ENCODE measurements at regions not wholly inside any gene's neighbourhood (a gene's known extent, or its start where the extent isn't known, plus 50 kb on each side); places are given as distances from the start of the nearest gene placed in this dataset.

DNA sequence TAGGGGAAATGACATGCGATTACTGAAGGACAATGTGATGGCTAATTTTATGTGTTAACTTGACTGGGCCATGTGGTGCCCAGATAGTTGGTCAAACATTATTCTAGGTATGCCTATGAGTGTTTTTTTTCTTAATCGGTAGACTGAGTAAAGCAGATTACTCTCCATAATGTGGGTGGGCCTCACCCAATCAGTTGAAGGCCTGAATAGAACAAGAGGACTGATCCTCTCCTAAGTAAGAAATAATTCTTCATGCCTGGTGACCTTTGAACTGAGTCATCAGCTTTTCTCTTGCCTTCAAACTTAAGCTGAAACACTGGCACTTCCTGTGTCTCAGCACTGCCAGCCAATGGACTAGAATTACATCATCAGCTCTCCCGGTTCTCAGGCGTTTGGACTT is 164.0 kb upstream of the FGF13 start:
- Histone ChIP-seq H3K18ac (ENCODE audit: extremely low read depth, low read length) (no peak overlapping the region), H4K5ac (ENCODE audit: insufficient read length, low read depth, low read length) (no peak overlapping the region), H2AFZ (ENCODE audit: low read length) (no peak overlapping the region), H2BK15ac (ENCODE audit: low read length) (no peak overlapping the region), H2BK12ac (ENCODE audit: low read depth, low read length) (no peak overlapping the region), H3K79me2 (ENCODE audit: control insufficient read depth in 1 of 2, insufficient read depth in 2 of 2, low read length in 2 of 2) (no peaks in the 10 kb centered on the region), H3K27me3 (replicated peaks in 1 of 4; ENCODE audit: control insufficient read depth in 3 of 4, extremely low read depth in 1 of 4, insufficient read depth in 3 of 4, low read length in 3 of 4) (no peaks in the 10 kb centered on the region), H3K4ac (replicated peaks; ENCODE audit: insufficient read length, low read depth, low read length) (no peak overlapping the region), H3K14ac (ENCODE audit: insufficient read length) (no peak overlapping the region), H3K9me3 (ENCODE audit: insufficient read depth in 2 of 2, low read depth in 1 of 2, low read length in 1 of 2) (no peaks in the 10 kb centered on the region), H2AK5ac (ENCODE audit: low read depth, low read length) (no peak overlapping the region), H3K56ac (replicated peaks; ENCODE audit: insufficient read length, low read depth, low read length) (no peak overlapping the region), H3K27ac (ENCODE audit: low read depth, low read length) (no peak overlapping the region), H3K23me2 (ENCODE audit: low read depth, low read length) (no peaks in the 10 kb centered on the region), H3K23ac (ENCODE audit: insufficient read length) (no peak overlapping the region), H3K4me3 (ENCODE audit: extremely low read depth in 1 of 4, insufficient read depth in 2 of 4, low read depth in 3 of 4, low read length in 4 of 4) (no peak overlapping the region), H2BK5ac (ENCODE audit: low read depth, low read length) (no peak overlapping the region), H3K4me1 (replicated peaks in 1 of 4; ENCODE audit: control insufficient read depth in 3 of 4, insufficient read depth in 4 of 4, low read length in 3 of 4) (no peaks in the 10 kb centered on the region), H3K4me2 (ENCODE audit: insufficient read depth in 1 of 2, low read depth in 2 of 2, low read length in 2 of 2) (no peak overlapping the region), H2BK120ac (replicated peaks; ENCODE audit: low read depth, low read length) (no peak overlapping the region), H2BK20ac (ENCODE audit: low read length) (no peak overlapping the region), H4K20me1 (replicated peaks in 1 of 2; ENCODE audit: control insufficient read depth in 1 of 2, insufficient read depth in 2 of 2, low read length in 2 of 2) (no peaks in the 10 kb centered on the region), H3K36me3 (ENCODE audit: control insufficient read depth in 2 of 4, insufficient read depth in 4 of 4, low read length in 3 of 4) (no peaks in the 10 kb centered on the region), H3K9ac (replicated peaks in 1 of 4; ENCODE audit: extremely low read depth in 1 of 4, low read depth in 3 of 4, low read length in 3 of 4) (no peak overlapping the region), H3K79me1 (ENCODE audit: low read depth, low read length) (no peaks in the 10 kb centered on the region), H4K91ac (replicated peaks; ENCODE audit: insufficient read length, low read length) (no peak overlapping the region), H4K8ac (ENCODE audit: extremely low read depth, insufficient read depth, low read length) (no peak overlapping the region)
- TF ChIP-seq YY1 (IDR thresholded peaks at IDR 0.05; ENCODE audit: low read depth, low read length): no peak
- TF ChIP-seq ZNF274 (IDR thresholded peaks at IDR 0.05; ENCODE audit: borderline replicate concordance, extremely low read depth, low read length): no peak
- no peak for TF ChIP-seq CEBPB (IDR thresholded peaks at IDR 0.05; ENCODE audit: low read depth, low read length)
- TF ChIP-seq EP300 (IDR thresholded peaks at IDR 0.05; ENCODE audit: borderline replicate concordance in 1 of 2, low read depth in 2 of 2, low read length in 2 of 2): no peak
- no peak for TF ChIP-seq HDAC2 (IDR thresholded peaks at IDR 0.05; ENCODE audit: borderline replicate concordance in 1 of 2, low read depth in 2 of 2, low read length in 2 of 2)
- TF ChIP-seq SAP30 (IDR thresholded peaks at IDR 0.05; ENCODE audit: insufficient read depth, insufficient replicate concordance, low read length): no peak
- no peak for TF ChIP-seq GTF2F1 (IDR thresholded peaks at IDR 0.05; ENCODE audit: borderline replicate concordance, low read depth, low read length)
- TF ChIP-seq ATF3 (IDR thresholded peaks at IDR 0.05; ENCODE audit: insufficient read depth, low read depth, low read length): no peak
- no peak for TF ChIP-seq KDM4A (IDR thresholded peaks at IDR 0.05; ENCODE audit: low read depth, low read length, severe bottlenecking)
- WGBS, 2 experiments (ENCODE audit: extremely low coverage in 1 of 2, insufficient coverage in 1 of 2, insufficient read length in 1 of 2, insufficient replicate concordance in 2 of 2, low coverage in 1 of 2, low lambda C conversion rate in 2 of 2, missing lambda C conversion rate in 1 of 2): 93% methylated on average over 4 of the region's 4 CpGs; no CpG with 5 or more reads in 1 of the 2 experiments
- FAIRE-seq (no peak), DNase-seq (ENCODE audit: low read depth in 1 of 2, low spot score in 2 of 2) (no peak)
- POLR2A ChIA-PET (ENCODE audit: partially characterized antibody): no interaction called here
- CTCF ChIA-PET (ENCODE audit: partially characterized antibody): interaction anchor here (1.5 kb wide), 1 partner anchor 54 kb away, joined by 3 read pairs; no protein-coding TSS in a partner anchor
